RPMI8226 (cell line): ENCODE measurements at regions not wholly inside any gene's neighbourhood (a gene's known extent, or its start where the extent isn't known, plus 50 kb on each side); places are given as distances from the start of the nearest gene placed in this dataset.

Source experiments
- DNase-seq: peaks from one replicate; pipeline ENCODE4 v3.0.0-alpha.2; 2015

GRCh38 chr7:155983176-155983815 is 171.0 kb upstream of the SHH start:
- DNase-seq: no peak

- DNase-seq: no peak
Observed at GRCh38 chr7:155981703-155982102, 169.4 kb upstream of the SHH start.

GRCh38 chr7:155980841-155981240 is 168.6 kb upstream of the SHH start:
- no peak for DNase-seq

- DNase-seq: no peak
Observed at GRCh38 chr7:155979994-155980393, 167.7 kb upstream of the SHH start.

GRCh38 chr7:155979566-155979965 is 167.3 kb upstream of the SHH start:
- no peak for DNase-seq

GRCh38 chr7:155975490-155975889 is 163.2 kb upstream of the SHH start:
- DNase-seq: no peak

- DNase-seq: no peak
Observed at GRCh38 chr7:155974186-155974897, 162.1 kb upstream of the SHH start.

GRCh38 chr7:155973451-155973997 is 161.3 kb upstream of the SHH start:
- DNase-seq: no peak

GRCh38 chr7:155972651-155973390 is 160.6 kb upstream of the SHH start:
- no peak for DNase-seq

GRCh38 chr7:155972247-155972646 is 160.0 kb upstream of the SHH start:
- DNase-seq: no peak

- DNase-seq: no peak
Observed at GRCh38 chr7:155971180-155971770, 159.0 kb upstream of the SHH start.

- DNase-seq: no peak
Observed at GRCh38 chr7:155969192-155969929, 157.1 kb upstream of the SHH start.

- no peak for DNase-seq
Observed at GRCh38 chr7:155965010-155965409, 152.7 kb upstream of the SHH start.

- DNase-seq: no peak
Observed at GRCh38 chr7:155964543-155964942, 152.3 kb upstream of the SHH start.

GRCh38 chr7:155963771-155964195 is 151.5 kb upstream of the SHH start:
- no peak for DNase-seq

- DNase-seq: no peak
Observed at GRCh38 chr7:155963356-155963755, 151.1 kb upstream of the SHH start.

GRCh38 chr7:155962968-155963300 is 150.7 kb upstream of the SHH start:
- DNase-seq: no peak

GRCh38 chr7:155962191-155962967 is 150.1 kb upstream of the SHH start:
- no peak for DNase-seq

GRCh38 chr7:155961241-155962190 is 149.3 kb upstream of the SHH start:
- DNase-seq: no peak

GRCh38 chr7:155959894-155960293 is 147.6 kb upstream of the SHH start:
- DNase-seq: peak; percentile 45

- DNase-seq: no peak
Observed at GRCh38 chr7:155956977-155957376, 144.7 kb upstream of the SHH start.
